Endodermal cell (in vitro differentiated cells): ENCODE measurements at regions not wholly inside any gene's neighbourhood (a gene's known extent, or its start where the extent isn't known, plus 50 kb on each side); places are given as distances from the start of the nearest gene placed in this dataset.
"Not testable (repeated sequence)": the region's sequence is repeated elsewhere in the genome, so short reads cannot be mapped to it uniquely, and the experiment has no call there.

Experiments
- DNase-seq: peaks from one replicate; pipeline ENCODE4 v3.0.0-alpha.2; 2017
- H3K27ac ChIP-seq: 2 replicates; pipeline ENCODE4 v1.5.1; 2013; ENCODE audit warnings: mild to moderate bottlenecking, low read depth, low read length, moderate library complexity
- H3K27me3 ChIP-seq: 2 replicates; pipeline ENCODE4 v1.6.1; 2013; ENCODE audit warnings: mild to moderate bottlenecking, low read length, moderate library complexity; ENCODE audit not compliant: insufficient read depth, control insufficient read depth, poor library complexity, severe bottlenecking
- H3K36me3 ChIP-seq: 2 replicates; pipeline ENCODE4 v1.7.0; 2013; ENCODE audit warnings: mild to moderate bottlenecking, low read length, moderate library complexity; ENCODE audit not compliant: control insufficient read depth, insufficient read depth
- H3K4me1 ChIP-seq: one replicate; pipeline ENCODE4 v1.7.0; 2013; ENCODE audit warnings: low read length; ENCODE audit not compliant: control insufficient read depth, insufficient read depth
- H3K4me3 ChIP-seq: 2 replicates; pipeline ENCODE4 v1.5.1; 2013; ENCODE audit warnings: mild to moderate bottlenecking, low read length, moderate library complexity
- H3K9ac ChIP-seq: 2 replicates; pipeline ENCODE4 v1.6.1; 2013; ENCODE audit warnings: mild to moderate bottlenecking, low read length, moderate library complexity; ENCODE audit not compliant: poor library complexity, severe bottlenecking; ENCODE audit errors: extremely low read depth
- H3K9me3 ChIP-seq: 2 replicates; pipeline ENCODE4 v1.6.1; 2013; ENCODE audit warnings: mild to moderate bottlenecking, low read length, moderate library complexity; ENCODE audit not compliant: control insufficient read depth
- H3K27ac Mint-ChIP-seq: 2 replicates; pipeline ENCODE4 v1.8.0; 2020; ENCODE audit warnings: mixed read lengths
- H3K27me3 Mint-ChIP-seq: 2 replicates; pipeline ENCODE4 v1.8.0; 2021; ENCODE audit warnings: mild to moderate bottlenecking, mixed read lengths; ENCODE audit not compliant: insufficient read depth
- H3K36me3 Mint-ChIP-seq: 2 replicates; pipeline ENCODE4 v1.8.0; 2020; ENCODE audit warnings: low read depth, mixed read lengths
- H3K4me1 Mint-ChIP-seq: 2 replicates; pipeline ENCODE4 v1.8.0; 2020; ENCODE audit warnings: mixed read lengths
- H3K4me3 Mint-ChIP-seq: 2 replicates; pipeline ENCODE4 v1.8.0; 2020; ENCODE audit warnings: mild to moderate bottlenecking, moderate library complexity, mixed read lengths
- H3K9me3 Mint-ChIP-seq: 2 replicates; pipeline ENCODE4 v1.8.0; 2020; ENCODE audit warnings: mild to moderate bottlenecking, mixed read lengths
- CTCF ChIP-seq: fragments of 200-600 bp; sonication (generic); conservative IDR thresholded peaks from 2 replicates; pipeline ENCODE4 v1.5.0; 2021; ENCODE audit warnings: antibody characterized with exemption, mild to moderate bottlenecking
- WGBS, 2 experiments: methylation state at CpG; one replicate each; pipeline versions ENCODE4 v1.1.5 to v1.1.7; 2013; ENCODE audit warnings: missing lambda C conversion rate in 2 of 2, mixed read lengths in 1 of 2; ENCODE audit not compliant: insufficient coverage in 1 of 2, insufficient read length in 1 of 2; 5-methylcytosine and 5-hydroxymethylcytosine counted together

GRCh38 chr7:156566812-156567549 lies 73.6 kb upstream of the RNF32 start:
- Mint-ChIP-seq H3K36me3 (peaks cover 13% of the 10 kb centered on the region), H3K27ac (no peak overlapping the region), H3K9me3 (peaks cover 27% of the 10 kb centered on the region), H3K27me3 (no peaks in the 10 kb centered on the region), H3K4me1 (no peaks in the 10 kb centered on the region), H3K4me3 (no peak overlapping the region)
- Histone ChIP-seq H3K27me3 (no peaks in the 10 kb centered on the region), H3K9me3 (no peaks in the 10 kb centered on the region), H3K36me3 (no peaks in the 10 kb centered on the region), H3K27ac (no peak overlapping the region), H3K4me3 (no peak overlapping the region), H3K4me1 (no peaks in the 10 kb centered on the region), H3K9ac (no peak overlapping the region)
- DNase-seq: no peak
- 87 to 94% methylated on average over 5 to 8 of the region's 8 CpGs for WGBS, 2 experiments
- TF ChIP-seq CTCF: no peak

- WGBS, 2 experiments: 80 to 83% methylated on average over 1 of the region's 1 CpG
- H3K4me3 ChIP-seq, H3K9ac ChIP-seq, H3K4me3 Mint-ChIP-seq, H3K36me3 ChIP-seq, H3K4me1 Mint-ChIP-seq, H3K9me3 ChIP-seq, H3K27ac ChIP-seq, H3K27me3 Mint-ChIP-seq, H3K27me3 ChIP-seq, DNase-seq, H3K27ac Mint-ChIP-seq, H3K4me1 ChIP-seq: not testable (repeated sequence)
- H3K9me3 Mint-ChIP-seq: peaks cover 27% of the 10 kb centered on the region
- peaks cover 13% of the 10 kb centered on the region for H3K36me3 Mint-ChIP-seq
Measured at GRCh38 chr7:156565002-156565401, 75.6 kb upstream of the RNF32 start.

GRCh38 chr7:156560696-156561095 lies 79.9 kb upstream of the RNF32 start:
- no peaks in the 10 kb centered on the region for H3K27me3 ChIP-seq
- Mint-ChIP-seq H3K36me3 (peaks cover 13% of the 10 kb centered on the region), H3K27me3 (no peaks in the 10 kb centered on the region), H3K4me3 (no peak overlapping the region), H3K9me3 (peaks cover 27% of the 10 kb centered on the region), H3K4me1 (peaks cover 7% of the 10 kb centered on the region), H3K27ac (no peak overlapping the region)
- H3K9ac ChIP-seq: no peak overlapping the region
- H3K27ac ChIP-seq: no peak overlapping the region
- H3K36me3 ChIP-seq: no peaks in the 10 kb centered on the region
- DNase-seq: no peak
- H3K4me3 ChIP-seq: no peak overlapping the region
- no peaks in the 10 kb centered on the region for H3K4me1 ChIP-seq
- 91% methylated on average over 4 of the region's 6 CpGs; no CpG with 5 or more reads in 1 of the 2 experiments for WGBS, 2 experiments
- H3K9me3 ChIP-seq: no peaks in the 10 kb centered on the region
- TF ChIP-seq CTCF: no peak

DNA sequence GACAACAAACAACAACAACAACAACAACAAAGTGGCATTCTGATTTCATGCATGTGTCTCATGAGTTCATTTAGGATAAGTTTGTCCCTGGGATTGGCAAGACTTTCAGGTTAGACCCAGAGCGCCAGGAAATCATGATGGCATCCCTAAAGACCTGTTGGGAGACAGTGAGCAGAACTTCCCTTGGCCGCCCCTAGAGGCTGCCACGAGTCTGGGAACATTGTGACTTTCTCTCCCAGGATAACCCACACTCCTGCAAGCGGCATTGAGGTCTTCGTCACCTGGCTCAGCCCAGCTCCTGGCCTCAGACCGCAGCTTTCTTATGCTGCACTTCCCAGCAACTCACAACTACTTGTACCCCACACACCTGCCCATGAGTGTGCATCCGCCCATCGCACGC lies 80.5 kb upstream of the RNF32 start:
- peaks cover 22% of the 10 kb centered on the region for H3K9me3 Mint-ChIP-seq
- WGBS, 2 experiments: 47 to 75% methylated on average over 3 to 9 of the region's 9 CpGs
- H3K36me3 Mint-ChIP-seq: peaks cover 12% of the 10 kb centered on the region
- H3K4me3 ChIP-seq: no peak overlapping the region
- H3K9ac ChIP-seq: no peak overlapping the region
- peak; percentile 83 for DNase-seq
- H3K27ac ChIP-seq: no peak overlapping the region
- no peaks in the 10 kb centered on the region for H3K36me3 ChIP-seq
- H3K4me3 Mint-ChIP-seq: no peak overlapping the region
- H3K27me3 Mint-ChIP-seq: no peaks in the 10 kb centered on the region
- H3K9me3 ChIP-seq: no peaks in the 10 kb centered on the region
- no peak overlapping the region for H3K27ac Mint-ChIP-seq
- no peaks in the 10 kb centered on the region for H3K27me3 ChIP-seq
- peak; percentile 79 for TF ChIP-seq CTCF
- H3K4me1 Mint-ChIP-seq: peaks cover 7% of the 10 kb centered on the region
- no peaks in the 10 kb centered on the region for H3K4me1 ChIP-seq
